Fibroblast of skin of abdomen (primary cell): ENCODE measurements at regions not wholly inside any gene's neighbourhood (a gene's known extent, or its start where the extent isn't known, plus 50 kb on each side); places are given as distances from the start of the nearest gene placed in this dataset.
"Not testable (repeated sequence)": the region's sequence is repeated elsewhere in the genome, so short reads cannot be mapped to it uniquely, and the experiment has no call there.

Experiments used
- DNase-seq: peaks from one replicate; pipeline ENCODE4 v3.0.0-alpha.2; 2013

DNA sequence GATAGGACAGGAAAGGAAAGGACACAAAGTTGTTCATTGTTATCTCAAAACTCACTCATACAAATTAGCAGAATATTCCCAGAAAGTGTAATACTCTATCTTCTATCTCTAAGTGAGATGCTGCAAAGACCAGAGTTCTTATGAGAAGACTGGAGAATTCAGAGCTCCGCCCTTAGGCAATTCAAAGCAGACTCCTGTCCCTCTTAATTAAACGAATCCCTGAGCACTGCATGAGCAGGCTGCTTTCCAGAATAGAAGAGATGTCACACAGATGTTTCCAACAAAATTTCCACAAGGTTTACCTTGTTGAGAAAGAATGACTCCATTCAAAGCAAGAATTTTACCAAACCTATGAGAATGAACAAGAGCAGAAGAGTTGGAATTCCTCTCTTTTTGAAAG, 630.8 kb upstream of the INTU start:
- no peak for DNase-seq

GRCh38 chr4:127006446-127006877, 626.3 kb upstream of the INTU start:
- DNase-seq = no peak

- DNase-seq = no peak
These were observed 625.5 kb upstream of the INTU start for GRCh38 chr4:127007305-127007704.

- peak; percentile 90 for DNase-seq
These were observed 620.2 kb upstream of the INTU start for GRCh38 chr4:127012549-127012948.

DNA sequence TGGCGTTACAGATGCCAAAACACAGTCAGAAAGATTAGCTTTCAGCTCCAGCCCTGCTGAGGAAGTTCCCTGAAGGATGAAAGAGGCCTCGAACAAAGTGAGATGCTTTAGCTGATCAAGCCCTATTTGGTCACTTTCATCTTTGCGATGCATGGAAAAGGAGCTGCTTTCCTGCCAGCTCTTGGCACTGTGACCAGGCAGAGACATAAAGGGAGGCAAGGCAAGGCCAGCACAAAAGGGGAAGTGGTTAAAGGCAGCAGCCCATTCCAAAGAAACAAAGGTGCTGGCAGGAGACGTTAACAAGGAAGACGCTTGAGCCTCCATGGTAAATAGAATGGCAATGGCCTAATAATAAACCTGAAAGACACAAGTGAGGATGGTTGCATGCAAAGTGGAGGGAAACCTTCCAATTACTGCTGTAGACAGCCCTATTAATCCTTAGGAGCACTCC, 617.1 kb upstream of the INTU start:
- no peak for DNase-seq

GRCh38 chr4:127018381-127018780, 614.4 kb upstream of the INTU start:
- DNase-seq = peak; percentile 64

GRCh38 chr4:127020831-127021230, 611.9 kb upstream of the INTU start:
- DNase-seq = not testable (repeated sequence)

DNA sequence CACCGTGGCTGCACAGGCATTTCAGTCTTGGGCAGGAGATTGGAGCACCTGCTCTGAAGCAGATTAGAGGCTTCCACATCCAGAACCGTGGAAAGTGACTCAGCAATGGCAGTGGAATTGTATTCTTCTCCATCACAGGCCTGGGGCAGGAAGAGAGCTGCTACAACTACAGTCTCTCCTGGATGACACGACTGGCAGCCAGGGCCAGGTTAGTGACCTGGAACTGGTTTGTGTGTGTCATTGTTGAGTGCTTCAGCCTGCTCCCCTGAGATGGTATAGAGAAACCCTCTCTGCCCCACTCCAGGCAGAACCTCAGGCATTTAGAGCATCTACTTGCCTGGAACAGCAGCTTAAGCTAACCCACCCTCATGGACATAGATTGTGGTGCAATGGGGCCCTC, 596.5 kb upstream of the INTU start:
- DNase-seq = no peak

DNA sequence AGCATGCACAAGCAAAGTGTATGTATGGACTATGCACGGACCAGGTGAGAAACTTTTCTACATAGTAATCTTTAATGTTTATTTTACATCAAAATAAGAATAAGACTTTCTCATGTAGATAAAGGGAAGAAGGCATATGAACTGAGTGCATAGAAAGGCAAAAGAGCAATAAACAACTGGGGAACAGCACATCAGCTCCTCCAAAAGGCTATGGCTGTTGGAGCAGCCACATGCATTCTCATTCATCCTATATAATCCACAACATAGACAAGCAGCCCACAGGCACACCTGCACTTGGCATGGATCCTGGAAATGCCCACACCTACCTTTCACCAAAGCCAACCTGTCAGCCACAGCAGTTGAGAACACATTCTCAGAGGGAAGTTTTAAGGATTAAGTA, 586.9 kb upstream of the INTU start:
- no peak for DNase-seq

GRCh38 chr4:127047930-127048329, 584.8 kb upstream of the INTU start:
- peak; percentile 49 for DNase-seq

DNA sequence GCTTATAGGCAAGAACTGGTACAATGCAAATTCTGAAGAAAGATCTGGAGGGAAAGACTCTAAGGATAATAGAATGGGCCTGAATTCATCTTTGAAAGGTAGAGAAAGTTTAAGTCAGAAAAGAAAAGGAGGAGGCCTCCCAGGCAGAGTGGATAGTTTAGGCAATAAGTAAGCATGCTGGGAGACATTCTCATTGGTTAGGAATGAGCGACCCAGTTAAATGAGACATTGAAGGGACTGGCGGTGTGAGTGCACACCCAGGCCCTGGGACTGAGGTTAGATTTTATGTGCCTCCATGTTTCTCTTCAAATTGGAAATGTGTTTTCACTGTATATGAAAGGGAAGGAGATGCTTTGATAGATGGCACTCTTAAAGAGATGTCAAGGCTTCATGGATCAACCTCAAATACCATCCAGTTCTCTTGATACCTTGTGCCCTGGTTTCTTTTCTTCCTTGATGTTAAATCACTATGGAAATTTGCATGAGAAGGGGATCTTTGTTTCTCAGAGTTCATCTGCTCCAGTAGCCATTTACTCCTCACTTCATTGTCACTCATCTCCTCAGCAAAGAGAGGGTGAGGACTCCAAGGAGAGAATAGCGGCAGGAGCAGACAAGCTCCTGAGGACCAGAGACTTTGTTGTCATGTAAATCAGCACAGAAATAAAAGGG, 584.2 kb upstream of the INTU start:
- DNase-seq = no peak

DNA sequence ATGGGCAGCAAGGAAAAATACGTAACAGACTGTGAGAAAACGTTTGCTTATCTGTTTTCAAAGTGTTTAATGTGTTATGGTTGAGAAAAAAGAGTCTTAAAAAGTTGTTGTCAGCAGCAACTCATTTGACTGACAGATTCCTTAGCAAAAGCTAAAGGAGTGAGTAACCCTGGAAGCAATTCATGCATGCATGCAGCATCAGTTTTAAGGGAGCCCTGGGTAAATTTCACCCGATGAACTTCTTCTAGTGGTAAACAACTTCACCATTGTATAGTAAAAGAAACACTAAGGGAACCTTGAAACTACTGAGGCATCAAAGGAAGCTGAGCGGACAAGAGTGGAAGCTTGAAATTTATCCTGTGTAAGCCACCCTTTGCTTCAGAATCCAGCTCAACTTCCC, 583.2 kb upstream of the INTU start:
- peak; percentile 37 for DNase-seq

DNA sequence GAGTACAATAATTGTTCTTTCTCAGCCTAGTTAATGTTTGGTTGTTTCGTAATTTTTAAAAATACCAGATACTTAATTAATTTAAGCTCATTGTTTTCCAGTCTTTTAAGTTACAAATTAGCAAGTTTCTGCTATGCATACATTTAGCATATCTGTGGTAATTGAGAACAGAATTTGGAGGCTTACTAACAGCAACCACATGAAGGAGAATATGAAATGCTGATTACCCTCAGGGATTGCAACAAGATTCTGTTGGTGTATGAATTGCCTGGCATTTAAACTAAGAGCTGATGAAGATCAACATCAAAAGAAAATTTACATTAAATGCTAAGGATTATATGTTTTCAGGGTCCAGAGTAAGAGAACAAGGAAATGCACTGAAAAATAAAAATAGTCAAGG, 580.0 kb upstream of the INTU start:
- DNase-seq = no peak

- peak; percentile 54 for DNase-seq
These were observed 577.4 kb upstream of the INTU start for GRCh38 chr4:127055357-127055756.

DNA sequence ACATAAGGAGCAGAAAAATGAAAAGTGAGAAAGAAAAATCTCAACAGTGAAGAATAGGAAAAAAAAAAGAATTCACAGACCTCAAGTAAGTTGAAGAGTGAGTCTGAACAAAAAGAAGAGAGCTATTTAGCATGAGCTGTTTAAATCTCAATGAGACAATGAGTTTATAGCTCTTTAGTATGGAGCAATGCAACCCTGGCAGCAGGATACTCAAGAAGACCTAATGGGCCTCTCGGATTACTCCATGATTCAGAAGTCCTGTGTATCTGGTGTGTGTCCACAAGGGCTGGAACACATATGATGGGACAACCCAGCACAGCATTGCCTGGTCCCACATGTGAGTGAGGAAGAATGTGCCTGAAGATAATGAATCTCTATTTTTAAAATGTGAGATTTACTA, 563.1 kb upstream of the INTU start:
- peak; percentile 13 for DNase-seq

GRCh38 chr4:127071443-127071842, 561.3 kb upstream of the INTU start:
- no peak for DNase-seq

- no peak for DNase-seq
These were observed 552.6 kb upstream of the INTU start for GRCh38 chr4:127080141-127080540.

DNA sequence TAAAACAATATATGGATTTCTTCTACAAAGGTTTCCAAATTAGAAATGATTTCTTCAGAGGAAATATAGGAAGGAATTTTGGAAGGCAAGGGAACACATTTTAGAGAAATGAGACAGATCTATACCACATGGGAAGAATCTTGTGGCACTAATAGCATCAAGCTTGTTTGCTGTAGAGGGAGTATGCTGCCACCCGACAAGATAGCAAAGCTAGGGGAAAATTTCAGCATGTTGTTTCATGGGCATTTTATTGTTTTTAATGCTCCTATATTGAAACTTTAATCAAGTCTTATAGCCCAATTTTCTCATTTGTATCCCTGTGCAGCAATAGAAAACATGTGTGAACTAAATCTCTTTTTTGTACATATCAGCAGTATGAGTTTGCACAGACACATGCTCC, 551.7 kb upstream of the INTU start:
- no peak for DNase-seq

DNA sequence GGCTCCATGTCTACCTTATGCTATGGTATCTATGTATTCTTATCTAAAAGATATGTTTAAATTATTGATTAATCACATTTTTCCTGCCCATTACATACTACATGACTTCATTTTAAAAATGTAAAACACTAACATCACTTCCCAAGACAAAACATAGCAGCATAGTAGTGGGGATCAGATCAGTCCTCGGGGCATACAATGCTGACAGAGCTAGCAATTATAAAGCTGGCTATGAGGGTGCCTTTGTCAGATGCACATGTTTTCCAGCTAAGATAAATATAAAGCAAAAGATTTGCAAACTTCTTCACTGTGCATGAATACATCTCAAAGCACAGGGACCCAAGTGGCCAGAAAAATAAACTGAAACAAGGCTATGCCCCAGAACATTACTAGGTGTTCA, 549.8 kb upstream of the INTU start:
- no peak for DNase-seq

DNA sequence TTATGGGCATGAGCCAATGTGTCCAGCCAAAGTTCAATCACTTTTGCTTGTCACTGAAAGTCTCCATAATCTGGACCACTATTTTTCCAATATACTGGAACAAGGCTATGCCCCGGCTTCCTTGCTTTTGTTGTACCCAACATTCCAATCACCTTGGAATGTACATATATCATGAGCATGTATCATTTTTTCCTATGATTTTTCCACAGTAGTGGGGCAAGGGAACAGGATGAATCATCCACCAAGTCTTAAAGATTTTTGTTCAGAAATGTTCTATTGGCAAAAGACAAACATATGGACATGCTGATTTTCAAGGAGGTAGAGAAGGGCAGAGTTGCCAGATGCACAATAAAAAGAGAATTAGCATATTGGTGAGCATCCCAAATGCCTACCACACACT, 548.1 kb upstream of the INTU start:
- peak; percentile 54 for DNase-seq

DNA sequence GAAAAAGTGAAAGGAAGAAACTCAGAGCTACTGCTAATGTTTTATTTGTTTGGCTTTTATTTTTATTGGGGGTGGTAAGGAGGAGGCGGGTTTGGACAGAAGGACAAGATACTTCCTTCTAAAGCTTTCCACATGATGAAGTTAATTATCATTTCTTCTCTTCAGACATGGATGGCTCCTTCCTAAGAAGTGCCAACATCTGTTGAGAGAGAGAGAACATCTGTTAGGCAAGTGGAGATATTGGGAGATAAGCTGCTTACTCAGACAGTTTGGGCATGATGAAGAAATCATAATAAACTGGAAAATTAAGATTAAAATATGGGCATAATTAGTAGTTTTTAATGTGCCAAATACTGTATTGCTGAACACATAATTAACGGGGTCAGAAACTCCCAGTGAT, 535.7 kb upstream of the INTU start:
- DNase-seq = no peak

DNA sequence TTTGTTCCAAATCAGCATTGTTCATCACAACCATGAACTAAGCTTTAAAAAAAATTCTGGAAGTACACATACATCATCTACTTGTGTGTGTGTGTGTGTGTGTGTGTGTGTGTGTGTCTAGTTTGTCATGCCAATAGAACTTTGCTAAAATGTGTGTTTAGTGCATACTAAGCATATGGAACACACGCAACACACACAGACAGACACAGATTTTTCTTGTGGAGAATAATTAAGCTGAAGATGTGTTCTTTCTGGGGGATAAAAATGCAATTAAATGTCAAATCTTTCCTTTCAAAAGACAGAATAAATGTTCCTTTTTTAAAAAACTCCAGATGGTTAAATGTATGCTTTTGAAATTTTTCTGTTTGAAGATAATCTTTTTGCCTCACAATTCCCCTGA, 530.4 kb upstream of the INTU start:
- no peak for DNase-seq

DNA sequence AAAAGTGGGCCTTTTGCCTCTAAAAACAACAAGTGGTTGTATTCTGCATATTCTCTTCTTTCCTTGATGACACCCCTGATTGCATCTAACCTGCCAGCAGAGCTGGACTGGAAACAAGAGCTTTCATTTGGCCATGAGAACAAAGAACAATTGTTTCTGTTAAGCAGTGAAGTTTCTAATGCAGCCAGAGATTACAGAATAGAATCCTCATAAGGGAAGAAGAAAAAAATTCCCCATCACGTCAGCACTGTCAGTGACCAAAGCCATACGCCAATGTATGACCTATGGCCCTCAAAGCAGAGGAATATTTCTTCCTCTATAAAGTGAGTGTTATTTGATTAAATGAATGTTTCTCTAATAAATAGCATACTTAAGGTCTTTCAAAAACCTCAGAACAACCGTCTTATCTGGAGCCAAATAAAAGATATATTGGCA, 529.1 kb upstream of the INTU start:
- DNase-seq = no peak

DNA sequence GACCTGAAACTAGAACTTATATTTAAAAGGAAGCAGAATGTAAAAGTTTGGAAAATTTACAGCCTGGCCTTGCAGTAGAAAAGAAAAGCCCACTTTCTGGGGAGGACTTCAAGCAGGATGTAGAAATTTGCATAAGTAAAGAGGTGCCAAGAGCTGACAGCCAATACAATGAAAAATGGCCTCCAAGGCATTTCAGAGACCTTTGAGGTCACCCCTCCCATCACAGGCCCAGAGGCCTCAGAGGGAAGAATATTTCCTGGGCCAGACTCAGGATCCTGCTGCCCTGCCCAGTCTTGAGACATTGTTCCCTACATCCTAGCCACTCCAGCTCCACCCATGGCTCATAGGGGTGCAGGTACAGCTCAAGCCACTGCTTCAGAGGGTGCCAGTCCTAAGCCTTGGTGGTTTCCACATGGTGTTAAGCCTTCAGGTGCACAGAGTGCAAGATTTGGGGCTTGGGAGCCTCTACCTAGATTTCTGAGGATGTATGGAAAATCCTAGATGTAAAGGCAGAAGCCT, 518.9 kb upstream of the INTU start:
- DNase-seq = no peak

DNA sequence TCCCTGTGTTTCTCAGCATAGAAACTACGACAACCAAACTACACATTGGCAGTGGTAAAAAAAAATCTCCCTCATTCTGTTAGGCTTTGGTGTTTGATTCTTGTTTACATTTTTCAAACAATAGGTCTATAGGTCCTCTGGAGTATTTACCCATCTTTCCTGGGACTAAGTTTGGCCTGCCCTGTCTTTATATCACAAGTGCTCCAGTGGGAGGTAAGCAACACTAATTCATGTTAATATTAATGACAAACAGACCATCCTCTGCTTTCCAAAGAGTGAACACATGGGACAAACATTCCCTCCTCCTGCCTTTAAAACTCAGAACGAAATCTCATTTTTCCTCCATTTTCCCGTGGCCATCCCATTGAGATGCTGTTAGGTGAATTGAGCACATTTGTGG, 514.1 kb upstream of the INTU start:
- DNase-seq = no peak
